HEK293T (cell line): ENCODE measurements at regions not wholly inside any gene's neighbourhood (a gene's known extent, or its start where the extent isn't known, plus 50 kb on each side); places are given as distances from the start of the nearest gene placed in this dataset.

ENCODE experiments used
- FOXK2 ChIP-seq: fragments of 450-650 bp; IDR thresholded peaks from 2 replicates; pipeline ENCODE4 v1.6.1; 2016; ENCODE audit warnings: mild to moderate bottlenecking
- HDGF ChIP-seq: fragments of 450-650 bp; IDR thresholded peaks from 2 replicates; pipeline ENCODE4 v1.6.1; 2017; ENCODE audit warnings: antibody characterized with exemption, borderline replicate concordance
- L3MBTL2 ChIP-seq: fragments of 450-650 bp; conservative IDR thresholded peaks from 2 replicates; pipeline ENCODE4 v1.6.1; 2016; ENCODE audit warnings: mild to moderate bottlenecking

GRCh38 chr3:163196245-163196644 lies 1699.6 kb downstream of the OTOL1 start:
- TF ChIP-seq HDGF (no peak), FOXK2 (no peak), L3MBTL2 (no peak)
